ENCODE measurements at regions not wholly inside any gene's neighbourhood (a gene's known extent, or its start where the extent isn't known, plus 50 kb on each side); places are given as distances from the start of the nearest gene placed in this dataset.
"Not testable (repeated sequence)": the region's sequence is repeated elsewhere in the genome, so short reads cannot be mapped to it uniquely, and the experiment has no call there.

DNA sequence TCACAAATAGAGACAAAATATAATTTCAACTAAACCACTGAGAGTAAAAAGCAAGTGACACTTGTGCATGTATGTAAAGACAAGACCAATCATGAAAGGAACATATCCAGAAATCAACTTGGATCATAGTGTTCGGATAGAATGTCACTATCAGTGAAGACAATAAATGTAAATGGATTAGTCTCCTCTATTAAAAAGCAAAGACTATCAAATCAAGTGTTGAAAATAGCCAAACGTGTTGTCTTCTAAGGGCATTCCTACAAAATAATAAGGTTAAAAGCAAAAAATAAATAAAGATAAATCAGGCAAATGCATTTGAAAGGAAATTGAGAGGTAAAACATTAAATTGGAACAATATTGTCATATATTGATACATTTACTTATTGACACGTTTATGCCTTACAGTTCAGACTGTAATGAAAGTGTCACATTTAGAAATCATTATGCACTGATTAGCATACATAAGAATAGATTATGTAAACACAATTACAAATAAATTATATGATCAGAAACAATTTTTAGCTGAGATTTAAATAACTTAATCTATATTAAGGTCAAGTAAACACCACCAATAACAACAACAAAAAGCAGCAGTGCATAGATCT, 1100.1 kb downstream of the BRD1 start:
- H3K4me1 ChIP-seq (ENCODE audit: control insufficient read depth in 1 of 2, insufficient read depth in 2 of 2, low read length in 2 of 2) = no peaks in the 10 kb centered on the region
- H3K9me3 ChIP-seq (ENCODE audit: control insufficient read depth in 1 of 2, low read length in 2 of 2) = peaks cover 0 to 16% of the 10 kb centered on the region in 2 donors
- no peak overlapping the region for H3K27ac ChIP-seq (ENCODE audit: low read length)
- H3K27me3 ChIP-seq (ENCODE audit: low read depth, low read length) = no peaks in the 10 kb centered on the region
- H3K4me3 ChIP-seq (ENCODE audit: low read depth in 1 of 2, low read length in 2 of 2) = no peak overlapping the region
- H3K36me3 ChIP-seq (ENCODE audit: control insufficient read depth in 1 of 2, insufficient read depth in 2 of 2, low read length in 2 of 2) = no peaks in the 10 kb centered on the region

DNA sequence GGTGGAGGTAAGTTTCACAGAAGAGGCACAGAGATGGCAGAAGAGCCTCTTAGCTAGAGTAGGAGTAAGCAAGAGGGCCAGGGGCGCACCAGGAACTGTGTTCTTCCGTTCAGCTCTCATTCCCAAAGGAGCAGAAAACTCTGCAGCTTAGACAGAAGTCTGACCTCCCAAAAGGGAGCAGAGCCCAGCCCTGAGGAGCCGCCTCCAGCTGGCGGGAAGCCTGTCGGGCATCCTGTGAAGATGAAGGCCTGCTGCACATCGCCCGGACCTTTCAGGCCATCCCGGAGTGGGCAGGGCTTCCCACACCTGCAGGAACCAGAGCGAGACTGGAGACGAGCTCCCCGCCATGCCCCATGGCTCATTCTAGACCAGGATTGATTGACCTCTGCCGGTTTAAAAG, 1102.8 kb downstream of the BRD1 start:
- Histone ChIP-seq H3K4me3 (ENCODE audit: low read depth in 1 of 2, low read length in 2 of 2) (no peak overlapping the region), H3K27ac (ENCODE audit: low read length) (no peak overlapping the region), H3K27me3 (ENCODE audit: low read depth, low read length) (no peaks in the 10 kb centered on the region), H3K36me3 (ENCODE audit: control insufficient read depth in 1 of 2, insufficient read depth in 2 of 2, low read length in 2 of 2) (no peaks in the 10 kb centered on the region), H3K9me3 (ENCODE audit: control insufficient read depth in 1 of 2, low read length in 2 of 2) (peaks cover 0 to 16% of the 10 kb centered on the region in 2 donors), H3K4me1 (ENCODE audit: control insufficient read depth in 1 of 2, insufficient read depth in 2 of 2, low read length in 2 of 2) (no peaks in the 10 kb centered on the region)

DNA sequence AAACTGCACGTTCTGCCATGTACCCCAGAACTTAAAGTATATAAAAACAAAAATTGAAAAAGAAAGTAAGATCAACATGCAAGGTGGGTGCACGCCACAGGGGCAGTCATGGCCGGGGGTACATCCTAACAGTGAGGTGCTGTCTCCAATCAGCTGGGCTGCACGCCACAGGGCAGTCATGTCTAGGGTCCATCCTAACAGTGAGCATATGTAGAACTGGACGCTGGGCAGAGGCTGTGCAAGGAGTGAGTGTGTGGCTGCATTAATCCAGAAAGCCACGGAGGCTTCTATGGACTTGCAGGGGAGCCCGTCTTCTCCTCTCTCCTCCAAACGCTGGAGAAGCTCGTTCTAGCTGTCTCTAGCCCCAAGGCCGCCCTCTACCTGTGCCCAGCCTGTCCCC, 1105.0 kb downstream of the BRD1 start:
- H3K4me1 ChIP-seq (ENCODE audit: control insufficient read depth in 1 of 2, insufficient read depth in 2 of 2, low read length in 2 of 2) = no peaks in the 10 kb centered on the region
- no peaks in the 10 kb centered on the region for H3K36me3 ChIP-seq (ENCODE audit: control insufficient read depth in 1 of 2, insufficient read depth in 2 of 2, low read length in 2 of 2)
- peaks cover 0 to 16% of the 10 kb centered on the region in 2 donors for H3K9me3 ChIP-seq (ENCODE audit: control insufficient read depth in 1 of 2, low read length in 2 of 2)
- no peak overlapping the region for H3K4me3 ChIP-seq (ENCODE audit: low read depth in 1 of 2, low read length in 2 of 2)
- H3K27ac ChIP-seq (ENCODE audit: low read length) = no peak overlapping the region
- H3K27me3 ChIP-seq (ENCODE audit: low read depth, low read length) = no peaks in the 10 kb centered on the region

DNA sequence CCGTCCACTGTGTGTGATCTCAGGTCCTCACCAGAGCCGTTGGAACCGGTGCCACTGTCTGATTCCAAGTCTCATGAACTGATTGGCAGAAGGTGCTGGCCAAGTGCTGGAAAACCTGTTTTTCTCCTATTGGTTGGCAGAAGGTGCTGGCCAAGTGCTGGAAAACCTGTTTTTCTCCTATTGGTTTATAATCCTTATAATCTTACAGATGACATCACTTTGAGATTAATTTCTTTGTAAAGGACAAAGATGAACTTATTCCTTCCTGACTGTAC, 1106.3 kb downstream of the BRD1 start:
- Histone ChIP-seq H3K4me3 (ENCODE audit: low read depth in 1 of 2, low read length in 2 of 2) (no peak overlapping the region), H3K27me3 (ENCODE audit: low read depth, low read length) (no peaks in the 10 kb centered on the region), H3K27ac (ENCODE audit: low read length) (no peak overlapping the region), H3K4me1 (ENCODE audit: control insufficient read depth in 1 of 2, insufficient read depth in 2 of 2, low read length in 2 of 2) (no peaks in the 10 kb centered on the region), H3K9me3 (ENCODE audit: control insufficient read depth in 1 of 2, low read length in 2 of 2) (peaks cover 0 to 3% of the 10 kb centered on the region in 2 donors), H3K36me3 (ENCODE audit: control insufficient read depth in 1 of 2, insufficient read depth in 2 of 2, low read length in 2 of 2) (no peaks in the 10 kb centered on the region)

DNA sequence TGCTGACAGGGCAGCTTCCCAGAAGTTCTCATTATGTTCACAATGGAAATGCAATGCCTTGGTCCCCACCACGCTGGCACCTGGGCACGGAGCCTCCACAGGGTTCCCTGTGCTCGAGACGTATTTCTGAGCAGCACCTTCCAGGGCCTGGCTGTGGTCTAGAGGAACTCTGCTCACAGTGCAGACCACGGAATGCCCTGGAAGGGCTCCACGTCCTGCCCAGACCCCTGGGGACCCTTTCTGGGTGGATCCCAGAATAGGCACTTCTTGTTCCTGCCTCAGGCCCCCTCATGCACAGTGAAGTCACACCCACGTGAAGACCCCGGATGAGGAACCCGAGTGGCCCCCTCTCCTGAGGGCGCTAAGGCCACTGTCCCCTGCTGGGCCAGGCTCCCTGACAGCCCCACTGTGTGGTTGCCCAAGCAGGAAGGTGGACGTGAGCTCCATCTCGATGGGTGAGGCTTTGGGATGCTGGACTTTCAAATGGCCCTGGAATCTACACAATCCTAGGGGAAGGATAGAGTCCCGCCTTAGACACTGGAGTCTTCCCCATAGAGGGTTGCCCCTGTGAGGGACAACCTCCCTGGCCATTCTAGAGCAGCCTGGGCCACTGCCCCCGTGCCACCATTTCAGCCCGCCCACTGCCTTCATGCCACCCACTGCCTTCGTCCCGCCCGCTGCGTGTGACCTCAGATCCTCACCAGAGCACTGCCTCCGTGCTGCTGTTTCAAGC, 1106.8 kb downstream of the BRD1 start:
- no peak overlapping the region for H3K4me3 ChIP-seq (ENCODE audit: low read depth in 1 of 2, low read length in 2 of 2)
- H3K4me1 ChIP-seq (ENCODE audit: control insufficient read depth in 1 of 2, insufficient read depth in 2 of 2, low read length in 2 of 2) = no peaks in the 10 kb centered on the region
- H3K27ac ChIP-seq (ENCODE audit: low read length) = no peak overlapping the region
- no peaks in the 10 kb centered on the region for H3K36me3 ChIP-seq (ENCODE audit: control insufficient read depth in 1 of 2, insufficient read depth in 2 of 2, low read length in 2 of 2)
- no peaks in the 10 kb centered on the region for H3K27me3 ChIP-seq (ENCODE audit: low read depth, low read length)
- H3K9me3 ChIP-seq (ENCODE audit: control insufficient read depth in 1 of 2, low read length in 2 of 2) = no peaks in the 10 kb centered on the region

DNA sequence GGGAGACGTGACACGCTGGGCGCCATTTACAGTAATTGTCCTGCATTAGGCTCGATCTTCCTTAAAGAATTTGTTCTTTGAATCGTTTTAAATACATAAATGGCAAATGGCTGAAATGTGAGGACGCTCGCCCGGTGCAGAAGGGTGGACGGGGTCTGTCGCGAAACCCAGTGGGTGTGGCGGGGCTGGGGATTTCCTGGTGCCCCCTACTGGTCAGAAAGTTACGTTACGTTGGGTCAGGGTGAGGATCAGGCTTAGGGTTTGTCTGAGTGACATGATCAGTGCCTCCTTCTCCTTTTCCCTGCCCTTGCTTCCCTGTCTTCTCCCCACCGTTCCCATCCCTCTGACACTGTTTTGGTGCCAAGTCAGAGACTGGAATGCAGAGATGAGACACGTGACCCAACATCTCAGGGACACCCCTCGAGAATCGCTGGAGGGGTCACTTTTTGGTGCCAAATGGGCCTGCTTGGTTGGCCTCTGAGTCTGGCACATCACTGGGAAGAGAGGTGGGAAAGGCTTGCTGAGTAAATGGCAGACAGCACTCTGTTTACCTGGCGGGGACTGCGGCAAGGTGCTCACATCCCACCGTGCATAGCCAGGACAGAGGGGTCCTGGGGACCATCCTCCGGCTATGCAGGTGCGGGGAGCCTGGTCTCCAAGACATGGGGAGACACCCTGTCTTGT, 1107.6 kb downstream of the BRD1 start:
- Histone ChIP-seq H3K27ac (ENCODE audit: low read length) (no peak overlapping the region), H3K4me3 (ENCODE audit: low read depth in 1 of 2, low read length in 2 of 2) (no peak overlapping the region), H3K27me3 (ENCODE audit: low read depth, low read length) (no peaks in the 10 kb centered on the region), H3K4me1 (ENCODE audit: control insufficient read depth in 1 of 2, insufficient read depth in 2 of 2, low read length in 2 of 2) (no peaks in the 10 kb centered on the region), H3K9me3 (ENCODE audit: control insufficient read depth in 1 of 2, low read length in 2 of 2) (peaks cover 0 to 4% of the 10 kb centered on the region in 2 donors), H3K36me3 (ENCODE audit: control insufficient read depth in 1 of 2, insufficient read depth in 2 of 2, low read length in 2 of 2) (no peaks in the 10 kb centered on the region)

DNA sequence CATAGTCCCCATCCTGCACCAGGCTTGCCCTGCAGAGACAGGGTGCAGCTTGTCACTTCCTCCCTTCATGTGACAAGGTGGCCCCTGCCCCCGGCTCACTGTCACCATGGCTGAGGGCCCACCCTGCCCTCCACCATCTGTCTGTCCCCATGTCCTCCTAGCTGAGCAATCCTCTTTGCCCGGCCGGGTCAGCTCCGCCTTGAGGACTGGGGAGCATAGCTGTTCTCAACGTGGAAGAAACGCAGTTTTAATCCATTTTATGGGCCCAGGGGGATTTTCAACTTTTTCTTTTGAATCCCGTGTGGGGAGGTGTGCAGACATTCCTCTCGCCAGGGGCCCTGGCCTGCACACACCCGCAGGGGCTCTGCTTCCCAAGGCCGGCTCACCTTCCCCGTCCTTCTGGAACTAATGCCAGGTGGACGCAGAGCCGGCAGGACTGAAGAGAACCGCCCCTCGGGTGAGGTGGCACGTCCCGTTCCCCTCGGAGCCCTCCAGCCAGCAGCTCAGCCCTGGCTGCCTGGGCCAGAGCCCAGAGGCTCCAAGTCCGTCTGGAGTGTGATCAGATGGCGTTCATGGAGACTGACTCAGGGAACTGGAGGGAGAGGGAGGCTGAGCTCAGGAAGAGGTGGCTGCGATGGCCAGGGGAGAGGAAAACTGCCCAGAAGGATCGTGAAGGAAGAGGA, 1108.7 kb downstream of the BRD1 start:
- Histone ChIP-seq H3K4me1 (ENCODE audit: control insufficient read depth in 1 of 2, insufficient read depth in 2 of 2, low read length in 2 of 2) (no peaks in the 10 kb centered on the region), H3K9me3 (ENCODE audit: control insufficient read depth in 1 of 2, low read length in 2 of 2) (peaks cover 0 to 4% of the 10 kb centered on the region in 2 donors), H3K27ac (ENCODE audit: low read length) (no peak overlapping the region), H3K27me3 (ENCODE audit: low read depth, low read length) (no peaks in the 10 kb centered on the region), H3K36me3 (ENCODE audit: control insufficient read depth in 1 of 2, insufficient read depth in 2 of 2, low read length in 2 of 2) (no peaks in the 10 kb centered on the region), H3K4me3 (ENCODE audit: low read depth in 1 of 2, low read length in 2 of 2) (no peak overlapping the region)

DNA sequence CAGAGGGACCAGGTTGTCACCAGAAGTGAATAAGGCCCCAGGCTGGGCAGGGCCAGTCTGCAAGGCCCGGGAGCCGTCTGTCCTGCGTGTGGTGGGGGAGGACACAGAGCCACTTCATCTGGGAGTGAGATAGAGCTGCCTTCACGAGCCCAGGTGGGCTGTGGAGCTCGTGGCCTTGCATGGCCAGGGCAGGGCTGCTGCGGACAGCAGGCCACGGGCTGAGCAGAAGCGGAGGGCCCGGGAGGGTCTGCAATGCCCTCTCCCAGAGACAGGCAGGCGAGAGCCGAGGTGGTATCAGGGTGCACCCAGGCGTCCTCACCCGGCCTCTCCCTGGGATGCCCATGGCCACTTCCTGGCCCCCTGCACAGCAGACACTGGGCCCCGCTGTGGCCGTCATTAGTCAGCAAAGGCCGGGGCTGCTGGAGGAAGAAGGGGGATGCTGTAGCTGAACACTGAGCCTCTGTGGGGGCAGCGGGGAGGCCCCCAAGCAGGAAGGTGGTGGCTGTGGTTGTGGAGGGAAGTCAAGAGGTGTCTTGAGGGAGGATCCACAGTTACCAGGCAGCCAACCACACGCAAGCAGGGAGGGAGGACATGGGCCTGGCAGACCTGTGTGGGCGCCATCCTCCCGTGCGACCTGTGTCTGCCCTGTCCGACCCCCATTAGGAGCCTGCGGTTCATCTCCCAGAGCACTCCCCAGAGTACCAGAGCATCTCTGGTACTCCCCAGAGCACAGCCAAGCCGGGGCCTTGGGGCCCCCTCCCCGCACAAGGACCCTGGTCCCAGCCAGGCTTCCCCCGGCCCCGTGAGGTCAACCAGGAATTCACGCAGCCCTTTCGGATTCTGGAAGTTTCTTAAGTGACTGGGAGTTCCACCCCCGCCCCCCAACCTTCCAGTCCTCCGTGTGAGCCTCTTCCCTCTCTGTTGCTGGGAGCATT, 1109.5 kb downstream of the BRD1 start:
- Histone ChIP-seq H3K27me3 (ENCODE audit: low read depth, low read length) (no peaks in the 10 kb centered on the region), H3K4me3 (ENCODE audit: low read depth in 1 of 2, low read length in 2 of 2) (no peak overlapping the region)

DNA sequence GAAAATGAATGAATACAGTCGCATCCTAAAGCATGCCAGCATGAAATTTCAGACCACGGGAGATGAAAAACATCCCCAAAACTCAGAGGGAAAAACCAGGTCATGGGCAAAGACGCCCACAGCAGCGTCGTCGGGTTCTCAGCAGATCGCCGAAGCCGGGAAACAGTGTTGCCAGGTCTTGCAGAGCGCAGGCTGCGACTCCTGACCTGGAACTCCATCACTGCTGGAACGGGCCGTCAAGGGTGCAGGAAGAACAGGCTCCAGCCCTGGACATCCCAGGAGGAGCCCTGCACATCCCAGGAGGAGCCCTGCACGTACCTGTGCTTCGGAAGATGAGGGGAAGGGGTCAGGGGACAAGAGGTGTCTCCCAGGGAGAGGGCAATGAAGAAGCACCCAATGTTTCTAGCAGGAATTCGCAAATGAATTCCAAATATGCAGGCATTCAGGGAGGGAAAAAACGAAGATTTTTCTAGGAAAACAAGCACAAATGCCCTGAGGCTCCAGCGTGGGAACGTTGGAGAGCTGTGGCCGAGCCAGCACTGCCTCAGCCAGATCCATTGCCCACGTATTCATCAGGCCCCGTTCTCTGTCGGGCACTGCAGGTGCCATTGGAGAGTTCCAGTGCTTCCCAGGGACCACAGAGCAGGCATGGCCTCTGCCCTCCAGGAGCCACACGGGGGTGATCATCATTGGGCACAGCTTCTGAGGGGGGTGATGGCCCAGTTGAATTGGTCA, 1110.4 kb downstream of the BRD1 start:
- H3K36me3 ChIP-seq (ENCODE audit: control insufficient read depth in 1 of 2, insufficient read depth in 2 of 2, low read length in 2 of 2) = no peaks in the 10 kb centered on the region
- no peaks in the 10 kb centered on the region for H3K4me1 ChIP-seq (ENCODE audit: control insufficient read depth in 1 of 2, insufficient read depth in 2 of 2, low read length in 2 of 2)
- H3K4me3 ChIP-seq (ENCODE audit: low read depth in 1 of 2, low read length in 2 of 2) = no peak overlapping the region
- H3K27ac ChIP-seq (ENCODE audit: low read length) = no peak overlapping the region
- peaks cover 0 to 4% of the 10 kb centered on the region in 2 donors for H3K9me3 ChIP-seq (ENCODE audit: control insufficient read depth in 1 of 2, low read length in 2 of 2)
- no peaks in the 10 kb centered on the region for H3K27me3 ChIP-seq (ENCODE audit: low read depth, low read length)

More for the DNA sequence above, 1109.5 kb downstream of the BRD1 start:
- Histone ChIP-seq H3K27ac (ENCODE audit: low read length) (no peak overlapping the region), H3K36me3 (ENCODE audit: control insufficient read depth in 1 of 2, insufficient read depth in 2 of 2, low read length in 2 of 2) (no peaks in the 10 kb centered on the region), H3K4me1 (ENCODE audit: control insufficient read depth in 1 of 2, insufficient read depth in 2 of 2, low read length in 2 of 2) (no peaks in the 10 kb centered on the region), H3K9me3 (ENCODE audit: control insufficient read depth in 1 of 2, low read length in 2 of 2) (peaks cover 0 to 4% of the 10 kb centered on the region in 2 donors)

DNA sequence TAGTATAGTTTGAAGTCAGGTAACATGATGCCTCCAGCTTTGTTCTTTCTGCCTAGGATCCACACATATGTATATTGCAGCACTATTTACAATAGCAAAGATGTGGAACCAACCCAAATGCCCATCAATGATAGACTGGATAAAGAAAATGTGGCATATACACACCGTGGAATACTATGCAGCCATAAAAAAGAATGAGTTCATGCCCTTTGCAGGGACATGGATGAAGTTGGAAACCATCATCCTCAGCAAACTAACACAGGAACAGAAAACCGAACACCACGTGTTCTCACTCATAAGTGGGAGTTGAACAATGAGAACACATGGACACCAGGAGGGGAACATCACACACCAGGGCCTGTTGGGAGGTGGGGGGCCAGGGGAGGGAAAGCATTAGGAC, 1111.5 kb downstream of the BRD1 start:
- not testable (repeated sequence) for H3K4me3 ChIP-seq (ENCODE audit: low read depth in 1 of 2, low read length in 2 of 2); H3K4me1 ChIP-seq (ENCODE audit: control insufficient read depth in 1 of 2, insufficient read depth in 2 of 2, low read length in 2 of 2); H3K9me3 ChIP-seq (ENCODE audit: control insufficient read depth in 1 of 2, low read length in 2 of 2); H3K27me3 ChIP-seq (ENCODE audit: low read depth, low read length); H3K36me3 ChIP-seq (ENCODE audit: control insufficient read depth in 1 of 2, insufficient read depth in 2 of 2, low read length in 2 of 2); H3K27ac ChIP-seq (ENCODE audit: low read length)

Measured in muscle layer of duodenum (tissue), 2 donors.